ENCODE measurements at regions not wholly inside any gene's neighbourhood (a gene's known extent, or its start where the extent isn't known, plus 50 kb on each side); places are given as distances from the start of the nearest gene placed in this dataset.

DNA sequence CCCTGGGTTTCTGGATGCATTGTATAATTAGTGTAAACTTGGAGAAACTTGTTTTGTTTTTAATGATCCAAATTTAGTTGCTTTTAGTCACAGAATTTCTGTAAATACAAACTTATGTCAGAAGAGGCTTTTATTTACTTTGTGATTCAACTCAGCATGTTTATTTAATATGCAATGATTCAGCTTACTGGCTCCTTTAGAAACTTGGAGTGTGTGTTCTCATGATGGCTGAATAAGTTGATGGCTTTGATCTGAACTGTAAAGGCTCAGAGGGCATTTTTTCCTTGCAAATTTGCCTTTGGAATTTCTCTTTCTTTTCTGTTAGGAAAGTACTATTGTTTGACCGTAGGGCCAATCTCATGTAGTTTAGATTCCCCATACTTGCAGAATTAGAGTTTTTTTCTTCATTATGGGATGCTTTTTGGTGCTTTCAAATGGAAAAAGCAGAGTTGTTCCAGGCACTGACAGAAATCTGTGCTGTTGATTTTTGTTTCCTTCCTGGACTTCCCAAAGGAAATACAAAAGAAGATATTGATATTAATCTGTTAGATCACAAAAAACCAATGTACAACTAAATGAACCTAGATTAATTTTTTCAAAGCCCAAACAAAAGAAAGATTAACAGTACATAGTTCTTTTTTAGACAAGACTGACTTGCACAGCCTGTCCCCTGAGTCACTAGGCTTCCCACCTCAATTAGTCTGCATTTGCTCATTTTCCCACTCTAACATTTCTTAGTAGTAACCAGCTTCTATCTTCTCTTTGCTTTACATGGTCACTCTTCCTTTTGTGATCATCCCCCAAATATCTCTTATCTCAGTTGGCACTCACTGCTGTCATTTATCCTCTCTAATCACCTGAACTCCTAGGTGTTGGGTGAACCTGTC, 96.8 kb upstream of the AGR3 start:
- peak in 1 of 3 experiments; percentile 23 for DNase-seq

DNA sequence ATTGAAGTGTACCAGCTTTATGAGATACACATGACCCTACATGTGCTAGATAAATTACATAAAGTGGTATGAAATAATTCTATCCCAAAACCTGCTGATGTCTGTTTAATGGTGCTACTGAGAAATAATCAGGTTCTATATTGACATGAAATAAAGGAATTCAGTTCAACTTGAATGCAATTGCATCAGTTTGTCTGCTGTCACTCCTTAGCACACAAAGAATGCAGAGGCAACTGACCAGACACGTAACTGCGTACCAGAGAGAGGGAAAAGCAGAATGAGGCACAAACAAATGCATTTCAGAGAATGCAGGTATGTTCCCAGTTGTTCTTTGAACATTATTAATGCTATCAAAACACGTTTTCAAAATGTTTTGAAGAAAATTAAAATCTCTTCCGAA, 98.8 kb upstream of the AGR3 start:
- DNase-seq, result no peak

DNA sequence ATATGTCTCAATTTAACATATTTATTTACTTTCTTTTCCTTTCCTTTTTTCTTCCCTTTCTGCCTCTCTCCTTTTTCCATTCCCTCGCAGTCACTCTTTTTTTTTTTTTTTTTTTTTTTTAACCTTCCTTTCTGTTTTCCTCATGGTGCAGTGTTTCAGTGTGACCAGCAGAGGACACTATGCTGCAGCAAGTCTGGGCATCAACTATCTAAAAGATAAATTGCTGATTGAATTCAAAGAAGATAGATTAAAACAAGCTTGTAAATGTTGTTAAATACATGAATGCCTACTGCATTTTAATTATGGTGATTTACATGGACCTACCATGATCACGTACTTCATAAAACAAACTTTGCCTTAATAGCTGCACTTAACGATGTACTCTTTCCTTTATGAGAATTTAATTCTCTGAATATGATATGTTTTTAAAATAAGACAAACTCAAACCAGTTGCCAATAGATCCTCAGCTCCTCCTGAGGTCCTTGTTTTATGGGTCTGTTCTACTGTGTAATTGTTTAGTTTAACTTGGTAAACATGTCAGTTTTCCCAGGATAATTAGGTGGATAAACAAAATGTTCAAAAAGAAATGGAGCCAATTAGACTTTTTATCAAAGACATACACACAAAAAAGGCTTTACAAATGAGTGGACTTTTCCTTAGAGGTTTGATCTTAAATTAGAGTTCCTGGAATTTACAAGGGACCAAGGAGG, 101.0 kb upstream of the AGR3 start:
- DNase-seq, result peak; percentile 28 to 83 (median 37)

DNA sequence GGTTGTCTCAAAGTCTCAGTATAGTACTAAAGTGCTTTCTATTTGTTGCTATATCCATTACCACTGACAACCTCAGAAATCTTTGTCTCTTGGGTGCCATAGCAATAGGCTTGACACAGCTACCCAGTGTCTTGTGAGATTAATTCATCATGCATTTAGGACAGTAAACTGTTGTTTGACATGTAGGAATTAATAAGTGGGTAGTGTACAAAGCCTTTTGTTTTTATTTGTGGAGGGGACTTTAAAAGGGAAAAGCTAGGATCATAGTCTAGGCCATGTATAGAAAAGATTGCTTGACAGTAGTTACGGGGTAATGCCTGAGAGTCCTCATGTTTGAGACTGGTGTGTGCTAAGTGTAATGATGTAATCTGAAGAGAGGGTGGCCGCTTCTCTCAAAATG, 102.6 kb upstream of the AGR3 start:
- peak in 1 of 3 experiments; percentile 62 for DNase-seq

DNA sequence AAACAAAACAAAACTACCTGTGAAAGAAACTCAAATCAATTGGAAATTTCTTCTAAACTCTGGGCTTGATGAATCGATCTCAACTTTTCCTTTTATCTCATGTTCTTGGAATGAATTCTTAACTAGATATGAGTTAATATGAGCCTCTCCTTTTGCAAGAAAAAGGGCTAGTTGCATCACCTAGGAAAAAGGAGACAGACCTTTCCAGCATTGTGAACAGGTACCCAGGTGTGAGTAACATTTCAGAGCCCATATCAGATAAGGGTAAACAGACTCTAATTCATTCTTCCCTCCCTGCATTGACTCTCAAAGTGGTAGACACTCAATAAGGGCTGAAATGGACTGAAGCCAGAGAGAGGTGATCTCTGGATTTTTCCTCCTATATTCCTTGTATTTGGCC, 103.8 kb upstream of the AGR3 start:
- DNase-seq, result no peak

DNA sequence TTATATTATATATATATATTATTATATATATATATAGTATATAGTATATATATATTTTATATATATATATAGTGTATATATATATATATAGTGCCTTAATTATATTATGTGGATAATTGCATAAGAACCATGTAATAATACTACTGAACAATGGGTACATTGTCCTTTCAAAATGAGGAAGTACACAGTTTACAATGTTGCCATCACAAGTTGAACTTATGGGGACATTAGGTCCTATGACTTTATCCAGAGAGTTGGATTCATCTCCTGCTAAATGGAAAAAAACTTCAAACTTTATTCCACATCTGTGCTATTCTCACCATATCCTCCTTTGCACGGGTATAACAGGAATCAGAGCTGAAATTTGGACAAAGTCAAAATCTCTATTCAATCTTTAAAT, 105.0 kb upstream of the AGR3 start:
- DNase-seq, result no peak

DNA sequence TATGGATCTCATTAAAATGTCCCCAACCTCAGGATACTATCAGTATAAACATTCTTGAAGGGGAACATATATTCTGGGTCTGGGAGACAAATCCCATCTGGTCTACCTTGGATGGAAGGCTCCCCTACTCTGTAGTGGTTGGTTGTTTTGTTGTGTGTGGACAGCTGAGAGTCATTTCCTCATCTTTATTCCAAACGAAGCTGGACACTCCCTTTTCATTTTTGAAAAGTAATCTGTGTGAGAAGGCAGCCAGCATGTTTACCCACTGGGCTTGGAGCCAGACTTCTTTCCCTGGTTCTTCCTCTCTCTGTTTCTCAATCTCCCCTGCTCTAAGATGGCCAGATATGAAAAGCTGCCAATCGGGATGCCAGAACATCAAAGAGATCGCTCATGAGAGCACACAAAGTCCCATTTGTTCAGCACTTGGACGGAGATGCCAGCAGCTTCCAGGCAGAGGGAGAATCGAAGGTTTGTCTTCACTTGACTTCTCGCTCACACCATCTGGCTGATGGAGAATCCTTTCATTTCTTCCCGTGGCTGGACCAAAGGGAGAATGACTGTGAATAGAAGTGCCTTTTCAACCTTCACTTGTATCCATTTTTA, 108.1 kb upstream of the AGR3 start:
- DNase-seq, result peak in 2 of 3 experiments; percentile 48 to 76

DNA sequence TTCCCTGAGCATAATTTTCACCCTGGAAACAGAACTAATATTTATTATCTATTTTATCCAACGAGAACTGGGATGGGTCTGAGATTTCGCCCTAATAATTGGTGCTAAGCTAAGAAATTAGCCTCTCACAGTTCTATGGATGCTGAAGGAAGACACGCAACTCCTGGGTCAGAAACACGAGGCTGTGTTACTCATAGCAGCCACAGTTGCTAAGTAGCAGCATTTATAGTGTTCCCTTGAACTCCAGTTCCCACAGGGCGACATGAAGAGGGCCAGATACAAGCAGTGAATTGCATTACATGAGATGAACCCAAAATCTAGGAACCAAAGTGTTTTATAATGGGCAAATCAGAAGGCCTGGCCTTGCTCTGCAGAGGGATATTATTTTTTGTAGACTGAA, 109.8 kb upstream of the AGR3 start:
- DNase-seq, result no peak

DNA sequence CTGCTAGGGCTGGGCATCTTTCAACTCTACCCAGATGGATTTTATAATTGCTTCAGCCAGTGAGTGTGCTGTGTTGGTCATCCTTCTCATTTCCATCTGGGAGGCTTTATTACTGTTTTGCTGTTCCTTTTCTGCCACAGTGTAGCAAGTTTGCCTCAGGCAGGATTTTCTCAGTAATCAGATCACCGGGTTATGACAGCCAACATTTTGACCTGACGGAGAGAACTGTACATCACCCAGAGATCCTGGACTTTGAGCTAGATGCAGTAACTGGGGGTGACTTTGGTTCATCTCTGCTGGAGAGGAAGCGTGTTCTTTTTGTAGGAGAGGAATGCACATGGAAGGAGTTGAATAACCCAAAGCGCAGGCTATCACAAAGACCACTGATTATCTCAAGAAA, 111.8 kb upstream of the AGR3 start:
- no peak for DNase-seq

DNA sequence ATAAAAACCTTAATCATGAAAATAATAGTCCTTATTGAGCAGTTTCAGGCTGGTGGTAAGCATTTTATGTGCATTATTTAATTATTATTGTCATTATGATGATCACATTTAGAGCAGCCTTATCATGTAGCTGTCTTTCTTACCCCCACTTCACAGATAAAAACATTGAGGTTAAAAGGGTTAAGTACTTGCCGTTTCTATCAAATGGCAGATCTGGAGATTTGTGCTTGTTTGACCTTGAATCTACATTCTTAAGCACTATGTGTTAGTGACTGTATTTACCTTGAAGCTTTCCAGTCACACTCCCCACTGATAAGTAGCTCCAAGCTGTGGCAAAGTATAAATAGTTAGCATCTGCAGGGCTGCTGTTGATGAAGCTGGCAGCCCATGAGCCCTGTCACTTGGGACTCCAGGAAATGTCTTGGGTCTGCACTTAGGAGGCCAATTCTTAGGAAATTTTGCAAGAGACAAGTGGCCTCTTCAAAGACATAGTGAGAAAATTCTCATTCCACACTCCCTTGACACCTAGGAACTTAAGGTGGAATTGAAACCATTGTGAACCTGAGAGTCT, 116.8 kb upstream of the AGR3 start:
- no peak for DNase-seq

DNA sequence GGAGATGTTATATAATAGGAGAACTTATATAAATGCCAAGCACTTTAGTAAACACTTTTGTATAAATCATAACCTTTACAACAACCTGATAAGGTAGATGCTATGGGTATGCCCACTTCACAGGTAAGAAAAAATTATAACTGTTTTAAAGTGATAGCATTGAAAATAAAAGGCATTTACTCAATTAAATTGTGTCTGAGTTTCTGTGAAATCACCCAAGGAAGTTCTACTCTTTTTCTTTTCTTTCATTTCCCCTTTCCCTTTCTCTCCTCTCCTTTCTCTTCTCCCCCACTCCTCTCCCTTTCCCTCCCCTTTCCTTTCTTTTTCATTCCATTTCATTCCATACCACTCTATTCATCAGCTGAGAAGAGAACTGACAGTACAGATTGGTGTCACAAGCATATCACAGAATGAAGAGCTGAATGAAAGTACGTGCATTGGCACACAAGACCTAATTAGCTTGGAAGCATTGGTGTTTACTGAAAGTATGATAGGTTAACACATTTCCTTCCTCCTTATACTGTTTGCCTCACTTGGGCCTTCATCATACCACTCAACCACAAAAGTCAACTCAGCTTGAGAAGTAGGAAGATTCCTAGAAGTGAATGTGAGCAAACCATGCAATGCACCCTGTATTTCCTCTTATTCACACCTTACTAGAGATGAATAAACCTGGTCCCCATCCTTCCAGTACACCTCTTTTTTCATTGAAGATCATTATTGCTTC, 117.9 kb upstream of the AGR3 start:
- DNase-seq, result no peak

DNA sequence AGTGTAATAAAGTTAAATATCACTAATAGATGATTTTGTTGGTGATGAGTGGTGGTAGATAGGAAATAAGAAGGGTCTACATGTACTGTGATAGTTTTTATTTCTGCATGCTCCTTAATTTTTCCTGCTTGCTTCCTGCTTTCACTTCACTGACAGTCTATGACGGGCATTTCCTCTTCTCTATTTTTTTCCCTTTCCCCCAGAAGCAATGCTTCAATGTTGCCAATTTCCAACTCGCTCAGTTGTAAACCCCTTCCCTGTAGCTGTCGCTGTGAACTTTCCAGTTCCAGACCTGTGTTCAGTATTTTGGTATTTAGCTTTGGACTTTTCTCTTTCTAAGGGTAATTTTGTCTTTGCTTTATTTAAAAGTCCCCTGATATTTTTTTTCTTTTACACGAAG, 123.5 kb upstream of the AGR3 start:
- no peak for DNase-seq

DNA sequence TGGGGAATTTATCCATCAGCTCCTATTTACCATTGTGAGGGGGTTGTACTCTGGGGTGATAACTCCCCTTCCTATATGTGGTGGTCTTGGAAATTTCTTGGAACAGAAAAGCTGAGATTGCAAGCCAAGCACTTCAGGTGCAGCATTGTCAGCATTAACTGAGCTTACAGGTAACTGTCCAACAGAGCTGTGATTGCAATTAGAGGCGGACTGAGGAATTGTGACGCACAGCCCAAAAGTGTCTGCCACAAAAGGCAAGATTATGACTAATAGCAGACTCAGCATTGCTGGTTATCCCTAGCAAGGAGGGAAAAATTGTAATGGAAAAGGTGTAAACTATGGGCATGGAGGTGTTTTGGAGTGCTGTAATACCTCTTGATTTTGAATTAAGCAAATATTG, 126.1 kb upstream of the AGR3 start:
- no peak for DNase-seq

DNA sequence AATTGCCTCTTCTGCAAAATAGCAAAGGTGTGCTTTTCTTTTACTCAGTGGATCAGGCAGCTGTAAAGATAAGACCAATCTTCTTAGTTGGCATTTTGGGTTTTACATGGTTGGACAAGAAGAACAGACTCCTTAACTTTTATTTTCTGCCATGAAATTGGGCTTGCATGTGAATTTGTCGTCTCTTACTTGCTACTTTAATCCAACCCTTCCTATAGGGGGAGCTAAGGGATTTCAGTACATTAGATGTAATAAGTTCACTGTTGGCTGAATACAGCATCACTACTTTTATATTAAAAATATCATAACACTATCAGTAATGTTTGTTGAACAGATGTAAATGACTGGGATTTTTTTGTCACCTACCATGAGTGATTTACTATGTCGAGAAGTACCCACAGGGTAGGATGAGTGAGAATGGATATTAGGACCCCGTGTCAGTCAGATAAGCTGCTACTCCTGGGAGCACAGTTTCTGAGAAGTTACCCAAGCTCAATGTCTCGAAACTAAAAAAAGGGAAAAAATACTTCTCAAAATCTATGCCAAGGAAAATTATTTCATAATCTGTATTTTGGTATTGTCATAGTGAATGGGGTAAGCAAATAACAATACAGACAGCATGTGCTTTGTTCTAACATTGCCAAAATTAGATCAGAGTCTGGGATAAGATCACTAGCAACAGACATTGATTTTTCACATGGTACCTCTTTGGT, 127.4 kb upstream of the AGR3 start:
- DNase-seq, result peak in 1 of 3 experiments; percentile 18

DNA sequence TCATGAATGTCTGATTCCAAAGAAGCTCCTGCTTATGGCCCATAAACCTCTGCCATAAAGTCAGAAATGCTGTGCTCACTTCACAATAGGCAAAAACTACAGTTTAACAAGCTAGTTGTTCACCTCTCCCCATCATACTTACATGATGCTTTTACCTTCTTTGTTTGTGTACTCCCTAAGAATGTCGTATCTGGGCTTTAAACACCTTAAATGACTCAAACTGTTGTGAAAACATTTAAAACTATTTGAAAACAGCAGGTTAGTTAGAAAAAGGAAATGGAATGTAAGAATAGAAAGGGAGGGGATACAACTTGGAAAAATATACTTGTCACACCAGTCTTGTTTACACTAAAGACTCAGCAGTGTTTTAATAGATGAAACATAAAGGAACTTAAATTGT, 128.2 kb upstream of the AGR3 start:
- no peak for DNase-seq

DNA sequence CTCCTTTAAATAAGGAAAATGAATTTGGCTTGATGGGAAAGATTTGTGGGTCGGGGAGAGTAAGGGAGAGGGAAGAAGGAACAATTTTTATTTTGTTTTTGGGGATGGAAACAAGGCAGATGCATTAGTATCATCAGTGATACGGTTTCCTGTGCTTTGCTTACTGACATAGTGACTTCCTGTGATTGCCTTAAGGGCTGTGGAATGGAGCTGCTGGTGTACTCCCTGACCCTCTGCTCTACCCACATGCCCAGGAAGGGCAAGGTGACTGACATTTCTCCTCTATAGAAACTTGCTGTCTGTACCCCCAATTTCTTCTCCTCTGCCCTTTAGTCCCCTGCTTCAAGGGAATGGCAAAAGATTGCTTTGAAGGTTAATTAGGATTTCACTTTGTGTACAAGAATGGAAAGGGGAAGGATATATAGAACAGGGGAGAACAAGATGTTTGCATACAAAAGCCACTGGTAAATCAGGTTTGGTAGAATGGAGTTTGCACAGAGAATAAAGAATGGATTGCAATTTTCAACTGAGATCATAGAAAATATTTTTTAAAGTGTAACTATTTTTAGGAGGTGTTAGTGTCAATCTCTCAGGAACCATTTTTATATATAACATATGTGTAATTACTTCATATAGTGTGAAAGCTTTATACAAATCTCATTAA, 129.0 kb upstream of the AGR3 start:
- no peak for DNase-seq

DNA sequence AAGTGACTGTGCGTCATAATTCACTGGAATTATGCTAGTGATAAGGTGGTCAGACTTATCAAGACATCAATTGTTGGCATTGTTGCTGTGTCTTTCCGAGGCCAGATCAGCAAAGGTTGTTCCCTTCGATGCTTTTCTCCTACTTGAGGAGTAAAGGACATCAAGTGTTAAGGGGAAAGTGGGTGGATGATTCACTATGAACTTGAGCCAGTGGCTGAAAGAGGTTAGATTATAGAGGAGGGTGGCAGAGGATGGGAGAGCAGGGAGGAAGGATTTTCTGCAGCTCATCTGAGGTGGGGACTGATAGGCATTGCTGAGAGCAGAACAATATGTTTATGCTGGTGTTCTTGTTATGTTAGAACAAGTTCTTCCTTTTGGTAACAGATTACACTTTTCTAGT, 131.4 kb upstream of the AGR3 start:
- no peak for DNase-seq

DNA sequence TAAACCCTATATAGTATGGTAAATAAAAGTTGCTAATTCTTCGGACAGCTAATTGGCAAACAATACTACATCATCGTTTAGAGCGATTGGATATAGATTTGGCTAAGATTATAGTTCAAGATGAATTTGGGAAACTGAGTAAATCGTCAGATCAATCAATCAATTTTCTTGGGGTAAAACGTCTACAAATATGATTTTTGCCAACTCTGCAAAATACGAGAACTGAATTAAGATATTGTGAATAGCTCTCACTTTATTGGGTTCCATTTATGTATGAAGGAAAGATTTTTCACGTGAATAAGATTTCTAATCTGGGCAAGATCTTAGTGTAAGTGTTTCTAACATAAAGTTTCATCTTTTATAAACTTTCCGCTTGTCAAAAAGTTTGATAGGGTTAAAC, 132.9 kb upstream of the AGR3 start:
- no peak for DNase-seq

DNA sequence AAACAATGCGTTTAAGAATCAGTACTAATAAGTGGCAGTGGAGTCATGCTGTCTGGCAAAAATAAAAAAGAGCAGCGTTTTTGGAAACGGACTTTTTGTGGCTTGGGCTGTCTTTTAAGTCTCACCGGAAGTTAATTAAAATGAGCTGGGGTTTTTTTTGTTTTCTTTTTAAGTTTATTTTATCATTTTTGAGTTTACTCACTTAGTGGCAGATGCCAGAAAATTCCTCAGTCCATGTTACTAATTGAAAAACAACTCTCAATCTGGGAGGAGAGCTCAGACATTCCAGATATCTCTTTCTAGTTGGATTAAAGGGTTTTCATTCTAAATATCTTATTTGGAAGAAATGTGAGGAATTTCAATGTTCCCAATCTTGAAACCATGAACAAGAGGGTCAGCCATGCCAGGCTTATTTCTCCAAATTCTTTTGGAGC, 133.8 kb upstream of the AGR3 start:
- DNase-seq, result no peak

DNA sequence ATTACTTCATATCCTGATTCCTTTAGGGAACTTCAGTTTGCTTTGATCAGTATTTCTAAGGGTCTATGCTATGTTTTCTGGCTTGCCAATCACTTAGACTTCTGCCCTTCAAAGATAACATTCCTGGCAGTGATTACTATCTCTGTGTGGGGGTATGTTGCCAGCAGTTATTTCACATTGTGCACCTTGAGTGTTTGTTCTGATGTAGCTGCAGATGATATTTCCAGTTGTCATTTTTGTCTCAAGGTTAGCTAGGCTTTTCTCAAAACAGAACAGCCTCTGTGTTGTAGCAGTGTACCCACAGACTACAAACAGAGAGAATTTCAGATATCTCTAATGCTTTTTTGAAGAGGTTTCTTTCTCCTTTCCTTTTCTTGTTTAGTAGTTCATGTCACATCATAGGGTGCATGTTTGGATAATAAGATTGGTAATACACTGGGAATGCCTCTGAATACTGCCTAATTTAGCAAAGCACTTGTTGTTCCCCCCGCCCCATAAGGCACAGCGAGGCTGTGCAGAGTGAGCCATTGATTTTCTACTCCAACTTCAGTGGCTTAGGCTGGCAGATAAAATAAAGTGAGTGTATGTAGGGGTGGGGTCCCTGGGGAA, 134.7 kb upstream of the AGR3 start:
- no peak for DNase-seq

DNA sequence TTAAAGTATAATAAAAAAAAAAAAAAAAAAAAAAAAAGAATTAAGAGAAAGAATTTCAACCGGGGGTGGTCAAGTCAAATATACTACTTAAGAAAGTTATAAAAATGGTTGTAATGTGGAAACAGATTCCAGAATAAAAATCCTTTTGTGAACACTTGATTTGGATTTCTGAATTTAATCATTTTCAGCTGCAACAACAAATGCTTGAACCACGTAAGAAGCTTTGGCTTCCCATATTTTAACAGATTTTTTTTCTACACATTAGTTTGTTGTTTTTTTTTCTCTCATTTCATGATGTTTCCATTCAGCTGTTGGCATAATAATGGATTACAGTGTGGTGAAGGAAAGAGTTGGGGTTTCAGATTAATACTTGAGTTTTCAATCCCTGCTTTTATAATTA, 137.3 kb upstream of the AGR3 start:
- no peak for DNase-seq
